ENCODE measurements at regions not wholly inside any gene's neighbourhood (a gene's known extent, or its start where the extent isn't known, plus 50 kb on each side); places are given as distances from the start of the nearest gene placed in this dataset.

DNA sequence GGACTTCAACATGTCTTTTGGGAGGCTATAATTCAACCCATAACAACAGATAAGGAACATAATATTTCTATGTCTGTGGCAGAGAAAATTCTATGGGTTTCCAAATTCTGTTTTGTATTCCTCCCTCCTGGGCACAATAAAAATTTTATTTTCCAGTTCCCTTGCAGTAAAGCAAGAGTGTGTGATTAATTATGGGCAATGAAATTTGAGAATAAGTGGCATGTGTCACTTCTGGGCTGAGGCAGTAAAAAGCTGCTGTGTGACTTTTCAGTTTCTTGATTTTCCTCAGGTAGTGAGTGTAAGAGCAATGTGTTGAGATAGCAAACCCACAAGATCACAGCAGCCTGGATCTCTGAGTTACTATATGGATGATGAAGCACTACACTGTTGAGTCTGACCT is 216.4 kb downstream of the MEIS1 start:
- Histone ChIP-seq H3K9me3 (ENCODE audit: control insufficient read depth, low read length) (no peaks in the 10 kb centered on the region), H3K36me3 (ENCODE audit: control insufficient read depth, insufficient read depth, low read length) (no peaks in the 10 kb centered on the region), H3K4me2 (ENCODE audit: low read length) (no peak overlapping the region), H2AFZ (no peak overlapping the region), H3K4me3 (ENCODE audit: low read depth, low read length) (no peak overlapping the region), H3K79me2 (no peaks in the 10 kb centered on the region), H3K4me1 (no peaks in the 10 kb centered on the region), H3K9ac (no peak overlapping the region), H3K27me3 (ENCODE audit: control insufficient read depth, insufficient read depth, low read length) (no peaks in the 10 kb centered on the region), H3K27ac (no peak overlapping the region)
- no peak for TF ChIP-seq CTCF (IDR thresholded peaks at IDR 0.05)

GRCh38 chr2:66660804-66661203 is 225.9 kb downstream of the MEIS1 start:
- TF ChIP-seq CTCF (IDR thresholded peaks at IDR 0.05): no peak
- Histone ChIP-seq H3K4me2 (ENCODE audit: low read length) (no peak overlapping the region), H3K27me3 (ENCODE audit: control insufficient read depth, insufficient read depth, low read length) (no peaks in the 10 kb centered on the region), H2AFZ (no peak overlapping the region), H3K27ac (no peak overlapping the region), H3K4me1 (no peaks in the 10 kb centered on the region), H3K9ac (no peak overlapping the region), H3K79me2 (no peaks in the 10 kb centered on the region), H3K4me3 (ENCODE audit: low read depth, low read length) (no peak overlapping the region), H3K36me3 (ENCODE audit: control insufficient read depth, insufficient read depth, low read length) (no peaks in the 10 kb centered on the region), H3K9me3 (ENCODE audit: control insufficient read depth, low read length) (no peaks in the 10 kb centered on the region)

- no peak for TF ChIP-seq CTCF (IDR thresholded peaks at IDR 0.05)
- no peak overlapping the region for H3K4me3 ChIP-seq (ENCODE audit: low read depth, low read length)
- no peaks in the 10 kb centered on the region for H3K36me3 ChIP-seq (ENCODE audit: control insufficient read depth, insufficient read depth, low read length)
- no peak overlapping the region for H3K9ac ChIP-seq
- no peaks in the 10 kb centered on the region for H3K27me3 ChIP-seq (ENCODE audit: control insufficient read depth, insufficient read depth, low read length)
- H3K9me3 ChIP-seq (ENCODE audit: control insufficient read depth, low read length): no peaks in the 10 kb centered on the region
- H3K4me1 ChIP-seq: no peaks in the 10 kb centered on the region
- no peaks in the 10 kb centered on the region for H3K79me2 ChIP-seq
- H3K4me2 ChIP-seq (ENCODE audit: low read length): no peak overlapping the region
- no peak overlapping the region for H2AFZ ChIP-seq
- H3K27ac ChIP-seq: no peak overlapping the region
Observed at GRCh38 chr2:66661253-66662173, 226.6 kb downstream of the MEIS1 start.

- no peak overlapping the region for H3K4me3 ChIP-seq (ENCODE audit: low read depth, low read length)
- no peak overlapping the region for H3K27ac ChIP-seq
- H3K9me3 ChIP-seq (ENCODE audit: control insufficient read depth, low read length): no peaks in the 10 kb centered on the region
- H3K27me3 ChIP-seq (ENCODE audit: control insufficient read depth, insufficient read depth, low read length): no peaks in the 10 kb centered on the region
- TF ChIP-seq CTCF (IDR thresholded peaks at IDR 0.05): no peak
- H3K9ac ChIP-seq: no peak overlapping the region
- no peaks in the 10 kb centered on the region for H3K36me3 ChIP-seq (ENCODE audit: control insufficient read depth, insufficient read depth, low read length)
- H3K4me2 ChIP-seq (ENCODE audit: low read length): no peak overlapping the region
- H2AFZ ChIP-seq: no peak overlapping the region
- H3K79me2 ChIP-seq: no peaks in the 10 kb centered on the region
- no peaks in the 10 kb centered on the region for H3K4me1 ChIP-seq
Observed at GRCh38 chr2:66665124-66665984, 230.4 kb downstream of the MEIS1 start.
